Erythroblast (primary cell): ENCODE measurements at regions not wholly inside any gene's neighbourhood (a gene's known extent, or its start where the extent isn't known, plus 50 kb on each side); places are given as distances from the start of the nearest gene placed in this dataset.

Experiments used
- GATA1 ChIP-seq: IDR thresholded peaks from 2 replicates; pipeline ENCODE4 v1.6.1; 2011; ENCODE audit warnings: low read depth, mild to moderate bottlenecking, control low read depth, low read length, moderate library complexity
- POLR2A ChIP-seq: IDR thresholded peaks from 2 replicates; pipeline ENCODE4 v1.6.1; 2011; ENCODE audit warnings: mild to moderate bottlenecking, low read length

DNA sequence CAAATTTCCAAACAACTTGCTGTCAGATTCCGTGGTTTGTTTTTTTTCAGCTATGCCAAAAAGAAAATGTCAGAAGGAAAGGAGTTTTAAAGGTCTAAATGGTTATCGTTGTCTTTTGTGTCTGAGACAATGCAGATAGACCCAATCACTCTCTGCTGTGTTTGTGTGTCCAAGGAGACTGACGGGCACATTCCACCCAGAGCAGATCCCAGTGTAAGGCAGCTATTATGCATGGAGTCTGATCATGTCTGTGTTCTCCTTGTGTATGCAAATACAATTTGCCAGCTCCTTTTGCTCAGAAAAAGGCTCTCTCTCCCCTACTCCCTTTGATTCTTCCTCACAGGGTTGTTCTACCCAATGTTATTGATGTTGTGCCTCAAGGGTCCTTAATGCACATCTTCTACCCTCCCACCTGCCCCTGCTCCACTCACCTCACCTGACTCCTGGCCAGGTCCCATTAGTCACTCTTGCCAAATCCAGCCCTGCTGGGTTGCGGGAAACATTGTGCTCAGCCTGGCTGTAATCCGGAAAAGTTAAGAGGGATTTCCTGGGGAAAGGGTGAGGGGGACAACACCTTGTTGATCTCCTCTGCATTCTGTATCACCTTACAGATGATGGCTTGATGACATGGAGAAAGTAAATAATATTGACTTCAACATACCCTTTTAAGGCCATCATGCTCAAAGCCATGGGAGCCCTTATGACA lies 61.0 kb downstream of the OTOL1 start:
- TF ChIP-seq POLR2A (no peak), GATA1 (no peak)
